ENCODE measurements at regions not wholly inside any gene's neighbourhood (a gene's known extent, or its start where the extent isn't known, plus 50 kb on each side); places are given as distances from the start of the nearest gene placed in this dataset.

DNA sequence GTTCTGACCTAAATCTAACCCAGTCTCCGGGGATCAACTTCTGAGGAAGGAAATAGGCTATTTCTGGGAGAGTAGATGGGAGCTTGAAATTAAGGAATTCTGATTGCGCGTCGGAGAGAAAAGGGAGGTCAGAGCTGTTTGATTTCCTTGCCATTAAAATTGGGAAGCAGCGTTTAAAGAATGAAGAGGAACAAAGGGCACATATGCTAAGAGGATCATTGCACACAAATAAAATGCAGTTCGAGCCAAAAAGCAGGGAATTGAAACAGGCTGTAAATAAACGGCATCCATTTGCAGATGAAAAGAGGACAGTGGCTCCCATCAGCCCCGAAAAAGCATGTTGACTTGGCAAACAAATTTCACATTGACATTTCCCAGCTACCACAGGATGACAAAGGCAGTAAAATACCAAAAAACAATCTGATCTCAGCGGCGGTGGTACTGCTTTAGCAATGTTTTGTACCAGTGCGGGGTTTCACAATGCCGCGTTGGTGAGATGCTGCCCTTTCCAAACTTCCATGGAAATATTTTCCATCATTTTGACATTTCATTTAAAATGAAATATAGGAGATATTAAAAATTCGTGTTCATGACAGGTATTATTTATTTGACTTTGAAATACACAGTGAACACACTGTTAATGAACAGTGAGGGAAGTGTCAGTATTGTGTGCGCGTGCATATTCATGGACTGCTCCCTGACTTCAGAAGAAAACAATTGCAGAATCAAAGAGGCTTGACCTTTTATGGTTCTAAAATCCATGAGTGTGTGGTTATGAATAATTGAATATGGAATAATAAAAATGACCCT, 108.8 kb downstream of the SQOR start:
- H3K27me3 ChIP-seq, result no peaks in the 10 kb centered on the region
- peak overlapping the region in 1 of 2 donors; percentile 1 for H3K27ac ChIP-seq
- no peak for DNase-seq
- no peaks in the 10 kb centered on the region for H3K4me1 ChIP-seq
- H3K4me3 ChIP-seq, result no peak overlapping the region
- H3K9me3 ChIP-seq, result no peaks in the 10 kb centered on the region
- no peaks in the 10 kb centered on the region for H3K36me3 ChIP-seq
- TF ChIP-seq, protein P1, sequence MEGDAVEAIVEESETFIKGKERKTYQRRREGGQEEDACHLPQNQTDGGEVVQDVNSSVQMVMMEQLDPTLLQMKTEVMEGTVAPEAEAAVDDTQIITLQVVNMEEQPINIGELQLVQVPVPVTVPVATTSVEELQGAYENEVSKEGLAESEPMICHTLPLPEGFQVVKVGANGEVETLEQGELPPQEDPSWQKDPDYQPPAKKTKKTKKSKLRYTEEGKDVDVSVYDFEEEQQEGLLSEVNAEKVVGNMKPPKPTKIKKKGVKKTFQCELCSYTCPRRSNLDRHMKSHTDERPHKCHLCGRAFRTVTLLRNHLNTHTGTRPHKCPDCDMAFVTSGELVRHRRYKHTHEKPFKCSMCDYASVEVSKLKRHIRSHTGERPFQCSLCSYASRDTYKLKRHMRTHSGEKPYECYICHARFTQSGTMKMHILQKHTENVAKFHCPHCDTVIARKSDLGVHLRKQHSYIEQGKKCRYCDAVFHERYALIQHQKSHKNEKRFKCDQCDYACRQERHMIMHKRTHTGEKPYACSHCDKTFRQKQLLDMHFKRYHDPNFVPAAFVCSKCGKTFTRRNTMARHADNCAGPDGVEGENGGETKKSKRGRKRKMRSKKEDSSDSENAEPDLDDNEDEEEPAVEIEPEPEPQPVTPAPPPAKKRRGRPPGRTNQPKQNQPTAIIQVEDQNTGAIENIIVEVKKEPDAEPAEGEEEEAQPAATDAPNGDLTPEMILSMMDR (IDR thresholded peaks at IDR 0.05), result no peak
- no peak for TF ChIP-seq POLR2A (IDR thresholded peaks at IDR 0.05)
- intact Hi-C loops (cut with DNase I; ENCODE audit: low total_unique reads), result no loop called here

DNA sequence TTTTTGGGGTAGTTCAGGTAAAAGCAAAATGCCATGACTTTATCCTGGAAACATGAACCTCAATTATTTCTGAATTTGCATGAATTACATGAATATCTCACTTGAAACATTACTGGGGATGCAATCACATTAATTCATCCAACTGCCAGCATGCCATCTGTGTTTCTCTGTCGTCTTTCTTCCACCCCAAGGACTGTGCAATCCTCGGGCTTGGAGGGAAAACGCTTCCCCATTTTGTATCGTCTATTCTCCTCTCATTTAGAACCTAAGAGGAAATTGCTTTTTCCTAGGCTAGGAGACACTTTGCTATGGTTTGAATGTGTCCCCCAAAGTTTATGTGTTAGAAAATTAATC, 109.4 kb downstream of the SQOR start:
- H3K27ac ChIP-seq, result no peak overlapping the region
- H3K36me3 ChIP-seq, result no peaks in the 10 kb centered on the region
- H3K27me3 ChIP-seq, result no peaks in the 10 kb centered on the region
- H3K4me3 ChIP-seq, result no peak overlapping the region
- no peaks in the 10 kb centered on the region for H3K9me3 ChIP-seq
- intact Hi-C loops (cut with DNase I; ENCODE audit: low total_unique reads), result no loop called here
- no peaks in the 10 kb centered on the region for H3K4me1 ChIP-seq
- no peak for TF ChIP-seq POLR2A (IDR thresholded peaks at IDR 0.05)
- TF ChIP-seq, protein P1 (IDR thresholded peaks at IDR 0.05), result no peak
- DNase-seq, result no peak

DNA sequence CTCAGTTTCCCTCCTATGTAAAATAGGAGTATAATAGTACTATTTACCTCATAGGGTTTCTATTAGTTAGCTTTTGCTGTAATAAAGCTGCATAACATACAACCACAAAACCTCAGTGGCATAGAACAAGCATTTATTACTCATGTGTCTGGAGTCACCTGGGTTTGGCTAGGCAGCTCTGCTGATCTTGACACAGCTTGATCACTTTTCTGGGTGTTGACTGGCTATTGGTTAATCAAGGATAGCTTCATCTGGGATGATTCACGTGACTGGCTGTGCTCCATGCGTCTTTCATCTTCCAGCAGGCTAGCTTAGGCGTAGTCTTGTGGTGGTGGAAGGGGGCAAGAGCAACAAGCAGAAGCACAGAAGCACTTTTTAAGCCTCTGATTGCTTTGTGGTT, 112.6 kb downstream of the SQOR start:
- TF ChIP-seq POLR2A (IDR thresholded peaks at IDR 0.05), result no peak
- intact Hi-C loops (cut with DNase I; ENCODE audit: low total_unique reads), result no loop called here
- H3K9me3 ChIP-seq, result no peaks in the 10 kb centered on the region
- H3K27me3 ChIP-seq, result no peaks in the 10 kb centered on the region
- H3K36me3 ChIP-seq, result no peaks in the 10 kb centered on the region
- H3K27ac ChIP-seq, result no peak overlapping the region
- no peak overlapping the region for H3K4me3 ChIP-seq
- no peaks in the 10 kb centered on the region for H3K4me1 ChIP-seq
- DNase-seq, result no peak

DNA sequence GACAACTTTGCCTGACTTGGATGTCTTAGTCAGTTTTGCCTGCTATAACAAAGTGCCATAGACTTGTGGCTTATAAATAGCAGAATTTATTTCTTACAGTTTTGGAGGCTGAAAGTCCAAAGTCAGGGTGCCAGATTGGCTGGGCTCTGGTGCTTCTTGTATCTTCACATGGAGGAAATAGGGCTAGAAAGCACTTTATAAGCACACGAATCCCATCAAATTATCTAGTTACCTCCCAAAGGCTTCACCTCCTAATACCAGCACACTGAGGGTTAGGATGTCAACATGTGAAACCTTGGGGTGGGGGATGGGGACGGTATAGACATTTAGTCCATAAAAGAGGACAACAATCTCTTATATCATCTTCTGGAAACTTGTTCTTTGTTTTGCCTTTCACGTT, 116.8 kb downstream of the SQOR start:
- TF ChIP-seq, protein P1 (IDR thresholded peaks at IDR 0.05), result no peak
- TF ChIP-seq POLR2A (IDR thresholded peaks at IDR 0.05), result no peak
- H3K4me1 ChIP-seq, result no peaks in the 10 kb centered on the region
- no peak for DNase-seq
- intact Hi-C loops (cut with DNase I; ENCODE audit: low total_unique reads), result no loop called here
- no peaks in the 10 kb centered on the region for H3K36me3 ChIP-seq
- no peaks in the 10 kb centered on the region for H3K27me3 ChIP-seq
- H3K27ac ChIP-seq, result no peak overlapping the region
- H3K4me3 ChIP-seq, result no peak overlapping the region
- no peaks in the 10 kb centered on the region for H3K9me3 ChIP-seq

DNA sequence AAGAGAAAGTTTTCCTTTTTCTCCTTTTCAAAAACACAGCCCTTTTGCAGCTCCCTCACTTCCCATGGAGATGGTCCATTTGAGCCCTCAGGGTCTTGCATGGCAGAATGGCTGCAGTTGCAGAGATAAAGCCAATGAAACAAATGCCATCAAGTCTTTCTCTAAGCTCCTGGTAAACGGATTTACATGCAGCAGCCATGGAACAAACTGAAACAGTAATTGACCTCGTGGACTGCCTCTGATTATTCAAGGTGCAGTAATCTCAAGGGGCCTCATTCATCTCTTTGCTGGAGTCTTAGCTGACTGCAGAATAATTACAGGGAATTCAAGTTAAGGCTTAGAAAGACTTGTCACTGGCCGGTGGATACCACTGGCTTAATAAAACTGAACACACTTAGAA, 125.1 kb downstream of the SQOR start:
- no peak for DNase-seq
- H3K27me3 ChIP-seq, result no peaks in the 10 kb centered on the region
- no peak overlapping the region for H3K27ac ChIP-seq
- no peaks in the 10 kb centered on the region for H3K9me3 ChIP-seq
- no peaks in the 10 kb centered on the region for H3K36me3 ChIP-seq
- H3K4me1 ChIP-seq, result no peaks in the 10 kb centered on the region
- TF ChIP-seq, protein P1 (IDR thresholded peaks at IDR 0.05), result no peak
- TF ChIP-seq POLR2A (IDR thresholded peaks at IDR 0.05), result no peak
- intact Hi-C loops (cut with DNase I; ENCODE audit: low total_unique reads), result no loop called here
- no peak overlapping the region for H3K4me3 ChIP-seq

All from uterus (tissue), 3 donors.